Esophagus muscularis mucosa (tissue), 4 donors: ENCODE measurements at regions not wholly inside any gene's neighbourhood (a gene's known extent, or its start where the extent isn't known, plus 50 kb on each side); places are given as distances from the start of the nearest gene placed in this dataset.

Experiments used
- CTCF ChIP-seq, 3 experiments: fragments of 200-600 bp in 2 of 3; fragments of 450-650 bp in 1 of 3; sonication (generic) in 2 of 3; IDR thresholded peaks; one replicate each; pipeline ENCODE4 v1.5.1; 2017 to 2019; ENCODE audit warnings: antibody characterized with exemption in 3 of 3, mild to moderate bottlenecking in 2 of 3, moderate library complexity in 1 of 3
- EP300 ChIP-seq: sonication (generic); formaldehyde crosslinking; IDR thresholded peaks from one replicate; pipeline ENCODE4 v1.6.1; 2017; ENCODE audit warnings: antibody characterized with exemption
- POLR2A ChIP-seq: fragments of 450-650 bp; IDR thresholded peaks from one replicate; pipeline ENCODE4 v1.6.1; 2017; ENCODE audit warnings: antibody characterized with exemption, moderate library complexity, mild to moderate bottlenecking, low read depth

GRCh38 chr20:39309458-39309857 lies 347.3 kb downstream of the DHX35 start:
- TF ChIP-seq POLR2A (no peak), CTCF (IDR thresholded peaks at IDR 0.05) (no peak), EP300 (no peak)
